Fibroblast of lung (primary cell): ENCODE measurements at regions not wholly inside any gene's neighbourhood (a gene's known extent, or its start where the extent isn't known, plus 50 kb on each side); places are given as distances from the start of the nearest gene placed in this dataset.

Experiments
- DNase-seq, 2 donors: peaks; one replicate each; pipeline versions ENCODE4 v3.0.0 to v3.0.0-alpha.2; 2010; ENCODE audit warnings: low read depth in 2 of 2
- H2AFZ ChIP-seq: 2 replicates; pipeline ENCODE4 v1.5.1; 2012; ENCODE audit warnings: low read length, control low read depth, inconsistent platforms
- H3K27ac ChIP-seq: 2 replicates; pipeline ENCODE4 v1.5.1; 2011; ENCODE audit warnings: low read length, control low read depth; ENCODE audit not compliant: insufficient read depth
- H3K27me3 ChIP-seq: 2 replicates; pipeline ENCODE4 v1.5.1; 2011; ENCODE audit warnings: mild to moderate bottlenecking, low read length; ENCODE audit not compliant: control insufficient read depth, insufficient read depth
- H3K36me3 ChIP-seq: 2 replicates; pipeline ENCODE4 v1.5.1; 2011; ENCODE audit warnings: low read length; ENCODE audit not compliant: control insufficient read depth, insufficient read depth
- H3K4me1 ChIP-seq: 2 replicates; pipeline ENCODE4 v1.5.1; 2011; ENCODE audit warnings: low read length; ENCODE audit not compliant: control insufficient read depth, insufficient read depth; ENCODE audit errors: extremely low read depth
- H3K4me2 ChIP-seq: 2 replicates; pipeline ENCODE4 v1.5.1; 2011; ENCODE audit warnings: low read length, control low read depth; ENCODE audit not compliant: insufficient read depth; ENCODE audit errors: extremely low read depth
- H3K4me3 ChIP-seq, 4 experiments: fragments of 200-600 bp in 1 of 4; sonication (generic) in 1 of 4; replicated peaks in 1 of 4; 2 replicates each; pipeline ENCODE4 v1.5.1; 2011 to 2016; ENCODE audit warnings: low read length in 4 of 4, low read depth in 3 of 4, mild to moderate bottlenecking in 3 of 4, control low read depth in 2 of 4, inconsistent platforms in 1 of 4, mixed read lengths in 1 of 4; ENCODE audit not compliant: insufficient read depth in 1 of 4; ENCODE audit errors: control extremely low read depth in 1 of 4
- H3K79me2 ChIP-seq: 2 replicates; pipeline ENCODE4 v1.5.1; 2012; ENCODE audit warnings: mild to moderate bottlenecking, low read length, inconsistent platforms; ENCODE audit not compliant: control insufficient read depth, insufficient read depth
- H3K9ac ChIP-seq: 2 replicates; pipeline ENCODE4 v1.5.1; 2011; ENCODE audit warnings: mild to moderate bottlenecking, low read length, control low read depth; ENCODE audit not compliant: insufficient read depth
- H3K9me3 ChIP-seq: 2 replicates; pipeline ENCODE4 v1.5.1; 2012; ENCODE audit warnings: low read depth, low read length; ENCODE audit not compliant: control insufficient read depth, insufficient read depth
- H4K20me1 ChIP-seq: 2 replicates; pipeline ENCODE4 v1.5.1; 2011; ENCODE audit warnings: low read length; ENCODE audit not compliant: control insufficient read depth, insufficient read depth; ENCODE audit errors: extremely low read depth
- EZH2 ChIP-seq: IDR thresholded peaks from 2 replicates; pipeline ENCODE4 v1.5.1; 2012; ENCODE audit warnings: low read length, control low read depth, mild to moderate bottlenecking; ENCODE audit errors: missing control alignments
- TF ChIP-seq, protein P1 (sequence below), 2 donors: IDR thresholded peaks in 1 of 2; conservative IDR thresholded peaks in 1 of 2; 1 replicate in 1 of 2; 2 replicates in 1 of 2; pipeline ENCODE4 v1.5.1; 2011 to 2012; ENCODE audit warnings: low read length in 2 of 2, control low read depth in 1 of 2, inconsistent platforms in 1 of 2, low read depth in 1 of 2, mild to moderate bottlenecking in 1 of 2

DNA sequence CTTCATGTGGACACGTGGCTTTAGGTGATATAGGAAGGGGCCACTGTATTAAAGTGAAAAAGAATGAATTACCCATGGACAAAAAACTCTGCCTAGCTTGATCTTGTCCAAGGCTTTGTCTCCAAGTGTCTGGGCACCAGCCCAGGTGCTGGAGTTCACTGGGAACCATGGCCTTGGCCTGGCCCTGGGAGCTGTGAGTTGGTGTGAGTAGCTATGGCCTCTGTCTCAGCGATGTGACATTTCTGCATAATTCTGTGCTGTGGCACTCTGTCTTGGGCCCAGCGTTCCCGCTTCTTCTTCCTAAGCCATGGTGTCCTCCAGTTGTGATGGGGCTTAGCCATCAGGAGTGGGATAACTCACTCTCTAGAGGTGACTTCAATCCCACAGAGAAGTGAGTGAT is 119.0 kb upstream of the PPP2R2D start:
- Histone ChIP-seq H3K4me1 (no peaks in the 10 kb centered on the region), H2AFZ (no peak overlapping the region), H3K27me3 (no peaks in the 10 kb centered on the region), H3K9ac (no peak overlapping the region), H3K36me3 (no peaks in the 10 kb centered on the region), H3K4me3 (no peak overlapping the region), H3K79me2 (no peaks in the 10 kb centered on the region), H4K20me1 (no peaks in the 10 kb centered on the region), H3K4me2 (no peak overlapping the region), H3K9me3 (no peaks in the 10 kb centered on the region), H3K27ac (no peak overlapping the region)
- TF ChIP-seq, protein P1, sequence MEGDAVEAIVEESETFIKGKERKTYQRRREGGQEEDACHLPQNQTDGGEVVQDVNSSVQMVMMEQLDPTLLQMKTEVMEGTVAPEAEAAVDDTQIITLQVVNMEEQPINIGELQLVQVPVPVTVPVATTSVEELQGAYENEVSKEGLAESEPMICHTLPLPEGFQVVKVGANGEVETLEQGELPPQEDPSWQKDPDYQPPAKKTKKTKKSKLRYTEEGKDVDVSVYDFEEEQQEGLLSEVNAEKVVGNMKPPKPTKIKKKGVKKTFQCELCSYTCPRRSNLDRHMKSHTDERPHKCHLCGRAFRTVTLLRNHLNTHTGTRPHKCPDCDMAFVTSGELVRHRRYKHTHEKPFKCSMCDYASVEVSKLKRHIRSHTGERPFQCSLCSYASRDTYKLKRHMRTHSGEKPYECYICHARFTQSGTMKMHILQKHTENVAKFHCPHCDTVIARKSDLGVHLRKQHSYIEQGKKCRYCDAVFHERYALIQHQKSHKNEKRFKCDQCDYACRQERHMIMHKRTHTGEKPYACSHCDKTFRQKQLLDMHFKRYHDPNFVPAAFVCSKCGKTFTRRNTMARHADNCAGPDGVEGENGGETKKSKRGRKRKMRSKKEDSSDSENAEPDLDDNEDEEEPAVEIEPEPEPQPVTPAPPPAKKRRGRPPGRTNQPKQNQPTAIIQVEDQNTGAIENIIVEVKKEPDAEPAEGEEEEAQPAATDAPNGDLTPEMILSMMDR (conservative IDR thresholded peaks at IDR 0.05 in 1 of 2, IDR thresholded peaks at IDR 0.05 in 1 of 2; ENCODE audit: low read depth in 1 of 2, low read length in 2 of 2): no peak
- TF ChIP-seq EZH2: no peak
- DNase-seq: no peak

DNA sequence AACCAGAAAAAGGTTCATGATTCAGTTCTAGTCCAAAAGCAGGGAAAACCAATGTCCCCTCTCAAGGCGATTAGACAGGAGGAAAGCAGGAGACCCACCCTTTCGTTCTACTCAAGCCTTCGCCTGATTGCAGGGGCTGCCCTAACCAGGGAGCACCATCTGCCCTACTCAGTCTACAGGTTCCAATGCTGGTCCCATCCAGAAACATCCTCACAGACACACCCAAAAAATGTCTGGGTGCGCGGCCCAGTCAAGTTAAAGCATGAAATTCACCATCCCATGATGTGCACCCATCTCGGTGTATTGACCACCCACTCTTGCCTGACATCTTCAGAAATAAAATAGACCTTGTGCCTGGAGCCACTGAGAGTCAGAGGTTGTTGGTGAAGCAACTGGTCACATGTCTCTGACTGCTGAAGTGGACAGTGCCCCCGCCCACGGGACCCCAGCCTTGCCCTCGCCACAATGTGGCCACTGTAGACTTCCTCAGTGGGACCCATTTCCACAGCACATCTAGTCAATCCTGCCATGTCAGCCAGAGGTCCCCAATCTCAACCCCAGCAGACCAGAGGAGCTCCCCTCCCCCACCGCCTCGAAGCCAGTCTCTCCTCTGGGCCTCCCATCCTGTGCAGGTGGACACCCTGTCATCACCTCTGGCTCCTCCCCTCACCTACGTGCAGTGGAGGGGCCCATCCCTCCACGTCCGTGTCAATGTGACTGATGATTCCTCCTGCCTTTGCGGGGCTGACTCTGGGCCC is 116.3 kb upstream of the PPP2R2D start:
- DNase-seq: no peak
- TF ChIP-seq, protein P1 (conservative IDR thresholded peaks at IDR 0.05 in 1 of 2, IDR thresholded peaks at IDR 0.05 in 1 of 2; ENCODE audit: low read depth in 1 of 2, low read length in 2 of 2): no peak
- no peak for TF ChIP-seq EZH2
- H3K9ac ChIP-seq: no peak overlapping the region

DNA sequence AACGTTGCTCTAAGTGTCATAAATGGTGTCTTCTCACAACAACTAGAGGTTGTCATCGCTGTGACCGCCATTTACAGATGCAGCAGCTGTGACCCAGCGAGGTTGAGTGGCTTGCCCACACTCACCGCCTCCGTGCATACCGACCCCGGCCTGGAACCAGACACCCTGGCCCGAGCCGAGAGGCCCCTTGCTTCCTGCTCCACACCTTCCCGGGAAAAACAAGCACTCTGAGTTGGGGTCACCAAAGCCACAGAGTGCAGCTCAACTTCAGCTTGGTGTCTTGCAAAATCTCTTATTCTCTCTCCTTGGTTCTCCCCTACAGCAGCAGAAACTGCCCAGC is 115.7 kb upstream of the PPP2R2D start:
- TF ChIP-seq, protein P1 (conservative IDR thresholded peaks at IDR 0.05 in 1 of 2, IDR thresholded peaks at IDR 0.05 in 1 of 2; ENCODE audit: low read depth in 1 of 2, low read length in 2 of 2): no peak
- no peak for TF ChIP-seq EZH2
- no peaks in the 10 kb centered on the region for H4K20me1 ChIP-seq
- no peak overlapping the region for H3K4me3 ChIP-seq
- H3K9me3 ChIP-seq: no peaks in the 10 kb centered on the region
- H3K36me3 ChIP-seq: no peaks in the 10 kb centered on the region
- no peaks in the 10 kb centered on the region for H3K79me2 ChIP-seq
- no peak overlapping the region for H3K4me2 ChIP-seq
- no peak for DNase-seq
- H3K27ac ChIP-seq: no peak overlapping the region
- H3K27me3 ChIP-seq: no peaks in the 10 kb centered on the region
- H3K4me1 ChIP-seq: no peaks in the 10 kb centered on the region
- H2AFZ ChIP-seq: no peak overlapping the region
- H3K9ac ChIP-seq: no peak overlapping the region

More for the DNA sequence above, 116.3 kb upstream of the PPP2R2D start:
- Histone ChIP-seq H4K20me1 (no peaks in the 10 kb centered on the region), H3K27me3 (no peaks in the 10 kb centered on the region), H3K36me3 (no peaks in the 10 kb centered on the region), H3K9me3 (no peaks in the 10 kb centered on the region), H3K27ac (no peak overlapping the region), H3K79me2 (no peaks in the 10 kb centered on the region), H3K4me1 (no peaks in the 10 kb centered on the region), H2AFZ (no peak overlapping the region), H3K4me3 (no peak overlapping the region), H3K4me2 (no peak overlapping the region)
